NB4 (cell line): ENCODE measurements at regions not wholly inside any gene's neighbourhood (a gene's known extent, or its start where the extent isn't known, plus 50 kb on each side); places are given as distances from the start of the nearest gene placed in this dataset.

ENCODE experiments used
- CTCF ChIP-seq: IDR thresholded peaks from one replicate; pipeline ENCODE4 v1.5.1; 2012; ENCODE audit warnings: low read depth, low read length
- MAX ChIP-seq: IDR thresholded peaks from 2 replicates; pipeline ENCODE4 v1.6.1; 2011; ENCODE audit warnings: low read depth, low read length
- MYC ChIP-seq: IDR thresholded peaks from 2 replicates; pipeline ENCODE4 v1.6.1; 2011; ENCODE audit warnings: low read depth, low read length
- POLR2A ChIP-seq: IDR thresholded peaks from 2 replicates; pipeline ENCODE4 v1.6.1; 2011; ENCODE audit warnings: mild to moderate bottlenecking; ENCODE audit not compliant: insufficient read length; ENCODE audit errors: extremely low read depth

GRCh38 chr11:27192184-27192583, 151.6 kb downstream of the BBOX1 start:
- TF ChIP-seq CTCF (no peak), POLR2A (no peak), MAX (no peak), MYC (no peak)
